ENCODE measurements at regions not wholly inside any gene's neighbourhood (a gene's known extent, or its start where the extent isn't known, plus 50 kb on each side); places are given as distances from the start of the nearest gene placed in this dataset.

DNA sequence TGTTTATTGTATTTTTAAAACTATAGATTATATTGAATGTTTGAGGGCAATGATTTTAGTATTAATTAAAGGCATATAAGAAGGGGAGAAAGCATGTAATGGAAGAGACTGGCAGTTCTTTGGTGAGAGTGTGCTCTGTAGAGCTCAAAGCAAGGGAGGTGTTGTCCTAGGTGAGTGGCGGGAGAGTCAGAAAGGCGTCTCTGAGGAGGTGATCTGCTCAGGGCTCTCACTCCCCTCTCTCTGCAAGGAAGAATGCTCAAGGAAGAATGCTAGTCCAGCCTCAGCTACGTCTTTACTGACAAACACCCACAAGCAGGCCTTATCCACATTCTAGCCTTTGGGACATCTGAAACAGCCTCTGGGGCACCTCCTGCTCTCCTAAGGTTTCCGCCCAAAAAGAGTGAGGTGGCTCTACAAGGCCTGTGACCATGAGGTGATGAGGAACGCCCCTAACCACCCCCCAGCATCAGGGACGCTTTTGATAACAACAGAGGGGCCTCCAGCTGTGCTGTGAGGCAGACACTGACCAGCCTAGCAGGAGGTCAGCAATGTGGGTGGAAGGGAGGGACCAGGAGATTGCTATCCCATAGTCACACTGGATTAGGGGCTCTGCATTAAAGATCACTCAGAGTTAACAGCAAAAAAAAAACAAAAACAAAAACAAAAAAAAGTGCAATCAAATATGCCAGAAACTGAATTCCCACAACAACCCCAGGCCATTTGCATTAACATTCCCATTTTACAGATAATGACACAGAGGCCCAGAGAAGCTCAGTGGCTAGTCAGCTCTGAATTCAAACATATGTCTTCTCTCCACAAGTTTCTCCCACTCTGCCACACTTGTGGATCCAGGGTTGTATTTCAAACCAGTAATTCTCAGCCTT, 202.2 kb upstream of the CTNNB1 start:
- peak overlapping the region in 1 of 2 experiments; percentile 16; a peak in 1 of 5 replicates for H3K4me3 Mint-ChIP-seq
- no peak overlapping the region for H3K14ac ChIP-seq (ENCODE audit: insufficient read depth, low read length)
- no peak overlapping the region for H3K18ac ChIP-seq (ENCODE audit: insufficient read length, low read depth, low read length)
- no peak overlapping the region for H3K23ac ChIP-seq (ENCODE audit: insufficient read length, low read depth, low read length)
- no peaks in the 10 kb centered on the region for H3K79me2 ChIP-seq (ENCODE audit: insufficient read depth, low read length)
- DNase-seq = peak; percentile 62
- no peaks in the 10 kb centered on the region; a peak in 1 of 5 replicates for H3K9me3 Mint-ChIP-seq
- no peak overlapping the region for H4K5ac ChIP-seq (ENCODE audit: insufficient read length, low read depth, low read length)
- no peaks in the 10 kb centered on the region for H3K79me1 ChIP-seq (ENCODE audit: insufficient read depth, low read depth, low read length, poor library complexity, severe bottlenecking)
- H3K36me3 Mint-ChIP-seq (ENCODE audit: insufficient read depth in 1 of 3, low read depth in 3 of 3) = no peaks in the 10 kb centered on the region; a peak in 1 of 7 replicates
- no peak overlapping the region for H3K27ac ChIP-seq (ENCODE audit: insufficient read length, low read depth, low read length)
- H4K8ac ChIP-seq (replicated peaks; ENCODE audit: insufficient read length, low read depth, low read length) = no peak overlapping the region
- no peak overlapping the region for H2BK120ac ChIP-seq (ENCODE audit: low read depth, low read length, poor library complexity, severe bottlenecking)
- H4K20me1 ChIP-seq (ENCODE audit: control insufficient read depth, insufficient read depth, insufficient read length) = no peaks in the 10 kb centered on the region
- H3K4me2 ChIP-seq (ENCODE audit: insufficient read depth, insufficient read length, low read length) = no peak overlapping the region
- no CpG with 5 or more reads among the region's 6 CpGs for WGBS (ENCODE audit: extremely low coverage, insufficient read length, low lambda C conversion rate)
- no peak overlapping the region for H3K9ac ChIP-seq (ENCODE audit: extremely low read depth, insufficient read length, low read length)
- 0 out of 2 replicates have a peak, but pooled peaks cover 1% of the 10 kb centered on the region for H3K27me3 Mint-ChIP-seq (ENCODE audit: low read depth)
- peaks cover 17% of the 10 kb centered on the region for H3K4me1 ChIP-seq (ENCODE audit: insufficient read depth, low read length)
- H2BK15ac ChIP-seq (ENCODE audit: low read depth, low read length) = no peak overlapping the region
- no peak overlapping the region for H3K56ac ChIP-seq (ENCODE audit: insufficient read length, low read depth, low read length)
- H2BK5ac ChIP-seq (ENCODE audit: insufficient read length, low read length) = no peak overlapping the region
- peak overlapping the region; percentile 16 to 92 (median 83); a peak in 5 of 7 replicates for H3K27ac Mint-ChIP-seq
- no peak overlapping the region for H2BK20ac ChIP-seq (ENCODE audit: low read depth, low read length, poor library complexity, severe bottlenecking)
- H2AK5ac ChIP-seq (ENCODE audit: insufficient read length, low read length) = no peak overlapping the region
- H3K23me2 ChIP-seq (ENCODE audit: insufficient read length, low read depth, low read length, poor library complexity, severe bottlenecking) = peaks cover 5% of the 10 kb centered on the region
- no peaks in the 10 kb centered on the region for H3K9me3 ChIP-seq (ENCODE audit: control insufficient read depth, low read depth, low read length)
- peaks cover 51 to 63% of the 10 kb centered on the region in 2 experiments for H3K4me1 Mint-ChIP-seq
- H3K4ac ChIP-seq (ENCODE audit: low read depth, low read length) = no peak overlapping the region
- H3K27me3 ChIP-seq (ENCODE audit: insufficient read depth, low read length) = no peaks in the 10 kb centered on the region
- H4K91ac ChIP-seq (ENCODE audit: insufficient read length, low read depth, low read length) = no peak overlapping the region
- TF ChIP-seq, protein P1, sequence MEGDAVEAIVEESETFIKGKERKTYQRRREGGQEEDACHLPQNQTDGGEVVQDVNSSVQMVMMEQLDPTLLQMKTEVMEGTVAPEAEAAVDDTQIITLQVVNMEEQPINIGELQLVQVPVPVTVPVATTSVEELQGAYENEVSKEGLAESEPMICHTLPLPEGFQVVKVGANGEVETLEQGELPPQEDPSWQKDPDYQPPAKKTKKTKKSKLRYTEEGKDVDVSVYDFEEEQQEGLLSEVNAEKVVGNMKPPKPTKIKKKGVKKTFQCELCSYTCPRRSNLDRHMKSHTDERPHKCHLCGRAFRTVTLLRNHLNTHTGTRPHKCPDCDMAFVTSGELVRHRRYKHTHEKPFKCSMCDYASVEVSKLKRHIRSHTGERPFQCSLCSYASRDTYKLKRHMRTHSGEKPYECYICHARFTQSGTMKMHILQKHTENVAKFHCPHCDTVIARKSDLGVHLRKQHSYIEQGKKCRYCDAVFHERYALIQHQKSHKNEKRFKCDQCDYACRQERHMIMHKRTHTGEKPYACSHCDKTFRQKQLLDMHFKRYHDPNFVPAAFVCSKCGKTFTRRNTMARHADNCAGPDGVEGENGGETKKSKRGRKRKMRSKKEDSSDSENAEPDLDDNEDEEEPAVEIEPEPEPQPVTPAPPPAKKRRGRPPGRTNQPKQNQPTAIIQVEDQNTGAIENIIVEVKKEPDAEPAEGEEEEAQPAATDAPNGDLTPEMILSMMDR (conservative IDR thresholded peaks at IDR 0.05) = no peak
- H2BK12ac ChIP-seq (ENCODE audit: insufficient read length, low read depth, low read length) = peak overlapping the region; percentile 57
- H2AFZ ChIP-seq (ENCODE audit: low read length) = no peak overlapping the region
- H3T11ph ChIP-seq (ENCODE audit: low read length) = no peak overlapping the region

Data from H9 (cell line).